Activated T-helper 17 cell treated with anti-CD3 and anti-CD28 coated beads, Interleukin-2, amount 50 U/mL, for 72 hours (primary cell): ENCODE measurements at regions not wholly inside any gene's neighbourhood (a gene's known extent, or its start where the extent isn't known, plus 50 kb on each side); places are given as distances from the start of the nearest gene placed in this dataset.
"Not testable (repeated sequence)": the region's sequence is repeated elsewhere in the genome, so short reads cannot be mapped to it uniquely, and the experiment has no call there.

Experiments
- ATAC-seq: fragments of 150-1000 bp; cut with Tn5 transposase; replicated peaks from 2 replicates; pipeline ENCODE4 v1.10.0; 2021; ENCODE audit warnings: mild to moderate bottlenecking, moderate library complexity
- H3K27ac Mint-ChIP-seq: one replicate; pipeline ENCODE4 v1.8.0; 2022; ENCODE audit warnings: mixed read lengths
- H3K27me3 Mint-ChIP-seq: one replicate; pipeline ENCODE4 v1.8.0; 2022; ENCODE audit warnings: mixed read lengths
- H3K36me3 Mint-ChIP-seq: one replicate; pipeline ENCODE4 v1.8.0; 2022; ENCODE audit warnings: low read depth, mild to moderate bottlenecking, mixed read lengths
- H3K4me1 Mint-ChIP-seq: one replicate; pipeline ENCODE4 v1.8.0; 2022; ENCODE audit warnings: mixed read lengths
- H3K4me3 Mint-ChIP-seq: one replicate; pipeline ENCODE4 v1.8.0; 2022; ENCODE audit warnings: mild to moderate bottlenecking, mixed read lengths
- H3K9me3 Mint-ChIP-seq: one replicate; pipeline ENCODE4 v1.8.0; 2022; ENCODE audit warnings: mixed read lengths

DNA sequence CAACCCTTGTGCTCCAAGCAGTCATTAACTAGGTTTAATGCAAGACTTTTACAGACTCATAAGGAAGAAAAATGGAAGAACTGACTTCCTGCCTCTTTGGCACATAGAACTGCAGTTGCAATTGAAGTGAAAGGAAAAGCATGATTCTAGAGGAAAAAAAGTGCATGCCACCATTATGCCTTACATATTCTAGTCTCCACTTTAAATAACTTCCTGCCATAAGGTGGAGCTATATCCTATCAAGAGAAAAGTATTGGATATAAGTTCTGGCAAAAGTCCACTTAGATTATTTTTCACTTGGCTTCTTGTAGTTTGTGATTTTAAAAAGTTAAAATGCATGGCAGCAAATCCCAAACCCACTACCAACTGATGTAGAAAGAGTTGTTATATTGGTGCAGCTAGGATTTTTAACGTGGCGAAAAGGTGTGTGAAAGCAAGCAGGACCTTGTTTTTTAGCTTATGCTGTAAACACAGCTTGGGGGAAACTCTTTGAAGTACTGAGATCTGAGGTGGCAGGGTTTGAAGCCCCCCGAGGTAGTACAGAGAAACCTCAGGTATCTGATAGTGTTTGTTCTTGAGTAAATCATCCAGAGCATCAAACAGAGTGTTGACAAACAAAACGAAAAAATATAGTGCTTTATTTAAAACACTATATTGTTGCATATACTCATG lies 117.9 kb downstream of the ANXA1 start:
- no peaks in the 10 kb centered on the region for H3K36me3 Mint-ChIP-seq
- H3K27me3 Mint-ChIP-seq, result peaks cover 8% of the 10 kb centered on the region
- no peaks in the 10 kb centered on the region for H3K9me3 Mint-ChIP-seq
- H3K4me1 Mint-ChIP-seq, result no peaks in the 10 kb centered on the region
- no peak overlapping the region for H3K27ac Mint-ChIP-seq
- no peak for ATAC-seq
- no peak overlapping the region for H3K4me3 Mint-ChIP-seq

DNA sequence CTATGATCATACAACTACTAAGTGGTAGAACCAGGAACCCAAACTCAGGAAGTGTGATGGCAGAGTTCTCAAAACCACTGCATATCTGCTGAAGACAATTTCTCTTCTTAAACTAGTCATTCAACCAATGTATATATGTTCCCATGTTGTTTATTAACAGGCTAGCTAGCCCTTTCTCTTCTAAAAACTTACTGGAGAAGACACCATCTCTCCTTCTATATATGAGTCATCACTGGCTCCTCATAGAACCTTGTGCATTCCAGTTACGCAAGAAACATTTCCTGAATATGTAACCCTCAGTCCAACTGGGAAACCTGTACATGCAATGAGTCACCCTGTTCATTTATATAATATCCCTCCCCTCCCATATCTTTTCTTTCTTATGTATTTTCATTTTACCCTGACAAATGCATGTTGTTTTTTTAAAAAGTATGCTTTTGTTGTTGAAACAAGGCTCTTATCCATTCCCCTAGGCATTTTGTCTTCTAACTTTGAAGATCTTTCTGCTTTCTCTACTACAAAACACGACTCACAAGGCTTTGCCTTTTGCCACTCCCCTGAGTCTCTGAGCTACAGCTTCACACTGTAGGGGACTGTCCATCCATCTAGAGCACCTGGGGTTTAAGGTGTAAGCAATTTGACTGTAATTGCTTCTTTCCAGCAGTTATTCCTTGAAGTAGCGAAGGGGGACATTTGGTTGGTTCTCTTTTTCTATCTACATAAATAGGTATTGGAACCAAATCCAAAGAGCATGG lies 119.5 kb downstream of the ANXA1 start:
- Mint-ChIP-seq H3K27ac (no peak overlapping the region), H3K4me3 (no peak overlapping the region), H3K9me3 (no peaks in the 10 kb centered on the region), H3K27me3 (peaks cover 4% of the 10 kb centered on the region), H3K4me1 (no peaks in the 10 kb centered on the region), H3K36me3 (no peaks in the 10 kb centered on the region)
- ATAC-seq, result no peak

DNA sequence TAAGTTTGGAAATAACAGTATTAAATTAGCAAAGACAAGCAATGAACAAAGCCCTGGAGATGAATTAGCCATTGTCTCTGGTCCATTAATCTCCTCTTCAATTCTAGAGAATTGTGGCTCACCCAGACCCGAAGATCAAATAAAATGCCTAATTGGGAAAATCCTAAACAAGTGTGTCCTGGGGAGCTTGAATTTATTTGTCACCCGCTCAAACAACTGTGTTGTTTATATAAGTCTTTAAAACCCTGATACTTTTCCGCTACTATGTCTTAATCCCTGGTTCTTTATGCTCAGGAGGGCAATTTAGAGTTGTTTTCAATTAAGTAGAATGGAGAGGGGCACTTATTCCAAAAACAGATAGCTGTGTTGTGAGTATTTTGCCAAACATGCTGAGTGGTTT lies 128.4 kb downstream of the ANXA1 start:
- no peak for ATAC-seq

DNA sequence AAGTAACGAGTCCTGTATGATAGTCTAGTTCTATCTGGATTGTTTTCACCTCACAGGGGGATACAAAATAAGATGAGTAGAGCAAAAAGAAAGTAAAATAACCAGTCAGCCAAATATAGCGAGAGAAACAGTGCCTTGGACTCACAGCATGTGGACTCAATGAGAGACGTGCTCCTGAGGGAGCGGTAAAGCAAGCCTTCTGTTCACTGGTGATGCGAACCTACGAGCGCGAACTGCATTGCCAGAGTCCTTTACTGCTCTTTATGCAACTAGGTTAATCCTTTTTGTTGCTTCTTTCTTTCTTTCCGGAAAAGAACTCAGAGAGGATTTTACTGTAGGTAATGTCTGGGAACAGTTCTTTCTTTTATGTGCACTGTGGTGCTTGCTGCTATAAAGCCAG lies 132.7 kb downstream of the ANXA1 start:
- Mint-ChIP-seq H3K9me3 (peaks cover 12% of the 10 kb centered on the region), H3K4me3 (no peak overlapping the region), H3K27ac (no peak overlapping the region), H3K36me3 (no peaks in the 10 kb centered on the region), H3K4me1 (no peaks in the 10 kb centered on the region), H3K27me3 (peaks cover 10% of the 10 kb centered on the region)
- no peak for ATAC-seq

More for the DNA sequence above, 128.4 kb downstream of the ANXA1 start:
- Mint-ChIP-seq H3K27me3 (peaks cover 10% of the 10 kb centered on the region), H3K4me1 (no peaks in the 10 kb centered on the region), H3K27ac (no peak overlapping the region), H3K36me3 (no peaks in the 10 kb centered on the region), H3K4me3 (no peak overlapping the region), H3K9me3 (peaks cover 12% of the 10 kb centered on the region)

DNA sequence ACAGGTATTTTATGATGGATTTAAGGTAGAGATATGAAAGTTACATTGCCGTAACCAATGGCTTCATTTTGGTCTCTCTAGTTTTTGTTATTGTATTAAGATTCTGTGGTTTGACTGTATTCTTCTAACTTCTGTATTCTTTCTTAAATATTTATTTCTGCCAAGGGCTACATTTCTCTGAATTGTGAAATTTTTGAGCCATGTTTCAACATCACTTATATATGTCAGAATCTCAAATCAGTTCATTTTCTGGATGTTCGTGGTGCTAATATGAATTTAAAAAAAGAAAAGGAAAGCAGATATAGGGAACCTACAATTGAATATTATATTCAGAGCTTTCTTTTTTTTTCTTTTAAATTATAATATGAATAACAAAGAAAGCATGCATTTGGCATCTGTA lies 142.7 kb downstream of the ANXA1 start:
- H3K36me3 Mint-ChIP-seq, result no peaks in the 10 kb centered on the region
- H3K9me3 Mint-ChIP-seq, result peaks cover 7% of the 10 kb centered on the region
- no peak overlapping the region for H3K4me3 Mint-ChIP-seq
- H3K27ac Mint-ChIP-seq, result no peak overlapping the region
- no peaks in the 10 kb centered on the region for H3K27me3 Mint-ChIP-seq
- H3K4me1 Mint-ChIP-seq, result no peaks in the 10 kb centered on the region
- no peak for ATAC-seq

DNA sequence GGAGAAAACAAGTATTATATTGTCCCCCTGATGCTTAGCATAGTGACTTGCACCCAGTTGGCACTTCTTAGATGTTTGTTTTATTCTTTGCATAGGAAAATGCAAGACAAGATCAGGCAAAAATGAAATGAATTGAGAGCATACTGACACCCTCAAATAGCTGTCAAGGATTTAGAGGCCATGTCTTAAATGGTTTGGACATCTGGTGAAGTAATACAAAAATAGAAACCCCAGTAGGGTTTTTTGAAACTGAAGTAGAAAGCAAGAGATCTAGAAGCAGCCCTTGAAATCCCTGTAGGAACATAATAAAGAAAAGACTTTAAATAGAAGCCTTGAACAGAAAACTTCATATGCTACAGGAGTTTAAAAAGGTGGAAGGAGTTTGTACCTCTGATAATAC lies 174.3 kb downstream of the ANXA1 start:
- Mint-ChIP-seq H3K27ac (no peak overlapping the region), H3K36me3 (no peaks in the 10 kb centered on the region), H3K27me3 (no peaks in the 10 kb centered on the region), H3K9me3 (peaks cover 6% of the 10 kb centered on the region), H3K4me3 (no peak overlapping the region), H3K4me1 (no peaks in the 10 kb centered on the region)
- no peak for ATAC-seq

DNA sequence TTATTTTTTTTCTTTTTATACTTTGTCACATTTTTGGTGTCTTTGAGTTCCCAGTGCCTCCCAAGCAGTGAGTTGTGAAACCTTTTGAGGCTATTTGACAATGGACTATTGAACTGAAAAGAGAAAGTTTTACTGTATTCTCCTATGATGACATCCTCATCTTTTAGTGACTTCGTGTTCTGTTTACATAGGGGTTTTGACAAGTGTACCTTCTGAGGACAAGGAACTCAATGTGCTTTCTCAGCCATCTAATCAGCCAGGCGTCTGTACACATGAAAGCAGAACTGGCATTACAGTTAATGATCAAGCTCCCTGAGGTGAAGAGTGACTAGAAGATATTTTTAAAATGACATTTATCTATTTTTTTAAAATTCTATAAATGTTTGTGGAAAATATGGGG lies 175.5 kb downstream of the ANXA1 start:
- H3K36me3 Mint-ChIP-seq, result no peaks in the 10 kb centered on the region
- H3K27me3 Mint-ChIP-seq, result no peaks in the 10 kb centered on the region
- no peak for ATAC-seq
- no peak overlapping the region for H3K4me3 Mint-ChIP-seq
- peaks cover 6% of the 10 kb centered on the region for H3K9me3 Mint-ChIP-seq
- no peaks in the 10 kb centered on the region for H3K4me1 Mint-ChIP-seq
- no peak overlapping the region for H3K27ac Mint-ChIP-seq

DNA sequence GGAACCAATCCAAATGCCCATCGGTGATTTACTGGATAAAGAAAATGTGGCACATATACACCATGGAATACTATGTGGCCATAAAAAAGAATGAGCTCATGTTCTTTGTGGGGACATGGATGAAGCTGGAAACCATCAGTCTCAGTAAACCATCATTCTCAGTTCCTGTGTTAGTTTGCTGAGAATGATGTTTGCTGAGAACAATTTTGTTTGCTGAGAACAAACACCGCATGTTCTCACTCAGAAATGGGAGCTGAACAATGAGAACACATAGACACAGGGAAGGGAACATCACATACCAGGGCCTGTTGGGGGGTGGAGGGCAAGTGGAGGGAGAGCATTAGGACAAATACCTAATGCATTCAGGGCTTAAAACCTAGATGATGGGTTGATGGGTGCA lies 185.5 kb downstream of the ANXA1 start:
- H3K27me3 Mint-ChIP-seq, H3K4me1 Mint-ChIP-seq, H3K4me3 Mint-ChIP-seq, ATAC-seq, H3K27ac Mint-ChIP-seq, H3K36me3 Mint-ChIP-seq, H3K9me3 Mint-ChIP-seq: not testable (repeated sequence)

DNA sequence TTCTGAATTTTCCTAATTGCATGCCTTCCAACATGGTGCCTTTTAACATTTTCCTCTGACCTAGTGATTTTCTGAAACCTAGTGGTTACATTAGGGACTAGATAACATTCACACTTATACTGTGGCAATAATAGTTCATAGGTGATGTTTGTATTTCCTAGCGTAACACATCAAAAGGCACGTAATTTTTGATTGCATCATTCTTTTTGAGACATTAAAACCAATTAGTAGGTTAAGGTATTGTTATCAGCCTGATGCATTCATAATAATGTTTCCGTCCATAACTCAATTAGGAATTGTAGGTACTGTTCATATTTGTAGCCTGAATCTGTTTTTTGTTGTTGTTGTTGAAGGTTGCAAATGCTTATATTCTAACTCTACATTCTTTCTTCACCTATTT lies 192.4 kb downstream of the ANXA1 start:
- Mint-ChIP-seq H3K27me3 (no peaks in the 10 kb centered on the region), H3K9me3 (no peaks in the 10 kb centered on the region), H3K4me3 (no peak overlapping the region)

DNA sequence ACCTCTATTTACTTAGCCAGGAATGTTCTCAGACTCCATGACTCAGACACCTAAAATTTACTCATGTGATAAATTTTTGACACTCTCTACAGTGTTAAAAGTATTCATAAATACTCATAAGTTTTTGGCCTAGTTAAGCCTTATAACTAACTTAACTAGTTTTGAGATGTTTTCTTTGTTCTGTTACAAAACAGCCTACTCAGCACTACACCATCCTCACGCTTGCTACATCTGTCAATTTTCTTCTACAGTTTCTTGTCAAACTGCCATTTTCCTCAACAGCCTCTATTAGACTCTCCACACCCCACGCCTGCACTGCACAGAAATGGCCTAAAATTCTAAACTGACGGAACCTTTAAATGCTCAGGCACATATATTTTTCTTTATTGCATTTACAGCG lies 195.5 kb downstream of the ANXA1 start:
- H3K4me1 Mint-ChIP-seq, result no peaks in the 10 kb centered on the region
- no peaks in the 10 kb centered on the region for H3K36me3 Mint-ChIP-seq
- no peak overlapping the region for H3K27ac Mint-ChIP-seq
- no peaks in the 10 kb centered on the region for H3K27me3 Mint-ChIP-seq
- H3K9me3 Mint-ChIP-seq, result no peaks in the 10 kb centered on the region
- ATAC-seq, result no peak
- H3K4me3 Mint-ChIP-seq, result no peak overlapping the region

More for the DNA sequence above, 192.4 kb downstream of the ANXA1 start:
- no peaks in the 10 kb centered on the region for H3K4me1 Mint-ChIP-seq
- no peaks in the 10 kb centered on the region for H3K36me3 Mint-ChIP-seq
- ATAC-seq, result no peak
- H3K27ac Mint-ChIP-seq, result no peak overlapping the region

DNA sequence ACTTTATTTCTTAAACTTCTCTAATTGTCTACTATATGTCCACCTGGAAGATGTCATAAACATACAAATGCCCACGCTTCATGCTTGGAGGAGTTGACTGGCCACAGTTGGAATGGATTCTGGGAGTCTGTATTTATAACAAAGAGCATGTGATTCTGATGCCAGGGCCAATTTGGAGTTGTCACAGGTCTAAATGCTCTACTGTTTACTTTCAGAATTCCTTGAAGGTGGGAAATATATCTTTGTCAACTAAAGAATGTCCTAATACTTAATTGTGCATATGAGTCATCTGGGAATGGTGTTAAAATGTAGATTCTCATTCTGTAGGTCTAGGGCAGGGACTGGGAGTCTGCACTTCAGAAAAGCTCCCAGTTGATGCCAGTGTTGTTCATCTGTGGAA lies 196.1 kb downstream of the ANXA1 start:
- no peaks in the 10 kb centered on the region for H3K27me3 Mint-ChIP-seq
- H3K4me3 Mint-ChIP-seq, result no peak overlapping the region
- no peaks in the 10 kb centered on the region for H3K4me1 Mint-ChIP-seq
- ATAC-seq, result no peak
- no peaks in the 10 kb centered on the region for H3K36me3 Mint-ChIP-seq
- no peak overlapping the region for H3K27ac Mint-ChIP-seq
- no peaks in the 10 kb centered on the region for H3K9me3 Mint-ChIP-seq

DNA sequence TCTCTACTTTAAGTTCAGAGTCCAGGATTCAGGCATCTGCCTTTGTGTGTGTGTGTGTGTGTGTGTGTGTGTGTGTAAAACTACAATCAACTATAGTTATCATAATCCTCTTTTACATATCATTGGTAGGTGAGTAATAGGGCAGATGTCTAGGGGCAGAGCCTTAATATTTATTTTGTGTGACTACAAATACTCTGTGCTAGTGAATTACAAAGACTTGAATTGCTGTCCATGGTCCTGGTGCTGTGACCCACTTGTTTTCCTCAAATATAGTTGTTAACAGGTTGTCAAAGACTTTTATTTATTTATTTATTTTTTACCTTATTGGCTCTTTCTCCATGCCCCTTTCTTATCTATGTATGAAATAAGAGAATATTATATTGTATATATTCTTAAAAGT lies 196.8 kb downstream of the ANXA1 start:
- no peaks in the 10 kb centered on the region for H3K27me3 Mint-ChIP-seq
- no peak for ATAC-seq
- no peaks in the 10 kb centered on the region for H3K9me3 Mint-ChIP-seq
- no peak overlapping the region for H3K4me3 Mint-ChIP-seq
- H3K36me3 Mint-ChIP-seq, result no peaks in the 10 kb centered on the region
- H3K4me1 Mint-ChIP-seq, result no peaks in the 10 kb centered on the region
- H3K27ac Mint-ChIP-seq, result no peak overlapping the region

DNA sequence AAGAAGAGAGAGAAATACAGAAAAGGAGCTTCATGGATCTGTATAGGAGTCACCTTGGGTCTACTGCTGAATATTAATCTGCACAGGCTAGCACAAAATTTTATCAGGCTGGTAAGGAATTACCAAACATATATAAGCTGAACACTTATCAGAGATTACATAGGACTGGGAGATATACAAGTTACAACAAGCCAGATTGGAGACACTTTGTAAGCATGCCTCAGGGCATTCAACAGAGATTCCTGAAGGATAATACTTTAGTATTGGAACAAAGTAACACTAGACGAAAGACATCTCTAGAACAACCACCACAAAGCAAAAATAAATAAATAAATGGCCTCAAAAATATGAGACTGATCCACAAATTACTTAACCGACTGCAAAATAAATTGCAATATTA lies 197.8 kb downstream of the ANXA1 start:
- Mint-ChIP-seq H3K27me3 (no peaks in the 10 kb centered on the region), H3K9me3 (no peaks in the 10 kb centered on the region), H3K27ac (no peak overlapping the region), H3K4me1 (no peaks in the 10 kb centered on the region), H3K36me3 (no peaks in the 10 kb centered on the region), H3K4me3 (no peak overlapping the region)
- ATAC-seq, result no peak

DNA sequence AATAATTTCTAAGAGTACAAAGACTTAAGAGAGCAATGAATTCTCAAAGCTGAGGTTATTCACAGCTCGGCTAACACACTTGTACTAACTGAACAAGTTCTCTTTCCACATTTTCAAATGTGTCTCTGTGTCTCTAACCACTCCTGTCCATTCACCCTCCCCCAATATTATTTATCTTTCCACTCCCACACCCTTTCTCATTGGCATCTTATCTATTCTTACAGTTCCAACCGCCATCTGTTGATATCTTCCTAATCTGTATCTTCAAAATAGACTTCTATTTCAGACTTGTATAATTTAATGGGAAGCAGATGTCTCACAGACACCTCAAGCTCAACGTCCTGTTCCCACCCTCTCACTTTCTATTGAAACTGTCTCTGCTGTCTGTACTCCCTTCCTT lies 205.9 kb downstream of the ANXA1 start:
- ATAC-seq, result no peak
- Mint-ChIP-seq H3K36me3 (no peaks in the 10 kb centered on the region), H3K4me3 (no peak overlapping the region), H3K9me3 (no peaks in the 10 kb centered on the region), H3K27me3 (no peaks in the 10 kb centered on the region), H3K4me1 (no peaks in the 10 kb centered on the region), H3K27ac (no peak overlapping the region)

DNA sequence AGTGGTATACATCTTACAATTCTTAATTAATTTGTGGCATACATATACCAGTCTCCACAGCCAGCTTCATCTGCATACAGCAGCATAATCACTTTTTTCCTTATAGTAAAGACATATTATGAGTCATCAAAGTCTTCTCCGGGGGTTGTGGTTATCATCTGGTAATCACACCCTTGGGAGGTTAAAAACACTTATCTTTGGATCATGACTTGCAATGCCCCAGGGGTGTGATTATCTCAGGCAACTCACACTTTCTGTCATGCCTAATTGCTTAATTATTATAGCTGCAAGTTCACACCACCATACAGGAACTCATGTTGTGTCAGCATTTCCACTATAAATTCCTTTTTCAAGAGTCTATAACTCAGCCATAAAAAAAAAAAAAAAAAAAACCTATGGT lies 218.4 kb downstream of the ANXA1 start:
- no peaks in the 10 kb centered on the region for H3K36me3 Mint-ChIP-seq
- no peaks in the 10 kb centered on the region for H3K27me3 Mint-ChIP-seq
- H3K4me1 Mint-ChIP-seq, result no peaks in the 10 kb centered on the region
- H3K4me3 Mint-ChIP-seq, result no peak overlapping the region
- no peaks in the 10 kb centered on the region for H3K9me3 Mint-ChIP-seq
- H3K27ac Mint-ChIP-seq, result no peak overlapping the region
- no peak for ATAC-seq
